Mesenteric fat pad (tissue), 1 donor: ENCODE measurements at regions not wholly inside any gene's neighbourhood (a gene's known extent, or its start where the extent isn't known, plus 50 kb on each side); places are given as distances from the start of the nearest gene placed in this dataset.

Experiments
- DNase-seq: peaks from one replicate; pipeline ENCODE4 v3.0.0-alpha.2; 2020; ENCODE audit warnings: low spot score
- donor health status: DM: yes; HTN: yes; CAD: no.

- DNase-seq: peak; percentile 89
Observed at GRCh38 chr3:72245183-72245811, 460.3 kb upstream of the PROK2 start.

GRCh38 chr3:72244396-72244795, 459.4 kb upstream of the PROK2 start:
- DNase-seq: peak; percentile 69

- DNase-seq: peak; percentile 26
Observed at GRCh38 chr3:72242326-72242725, 457.4 kb upstream of the PROK2 start.

- no peak for DNase-seq
Observed at GRCh38 chr3:72241525-72241924, 456.6 kb upstream of the PROK2 start.

- peak; percentile 0 for DNase-seq
Observed at GRCh38 chr3:72240531-72240930, 455.6 kb upstream of the PROK2 start.

- no peak for DNase-seq
Observed at GRCh38 chr3:72238801-72239200, 453.9 kb upstream of the PROK2 start.

- DNase-seq: peak; percentile 67
Observed at GRCh38 chr3:72238010-72238691, 453.2 kb upstream of the PROK2 start.

GRCh38 chr3:72237679-72238009, 452.7 kb upstream of the PROK2 start:
- peak; percentile 20 for DNase-seq

GRCh38 chr3:72234391-72234790, 449.4 kb upstream of the PROK2 start:
- no peak for DNase-seq

GRCh38 chr3:72233571-72233970, 448.6 kb upstream of the PROK2 start:
- DNase-seq: no peak

- DNase-seq: no peak
Observed at GRCh38 chr3:72232777-72233176, 447.8 kb upstream of the PROK2 start.

GRCh38 chr3:72232331-72232730, 447.4 kb upstream of the PROK2 start:
- DNase-seq: no peak

GRCh38 chr3:72231439-72232196, 446.7 kb upstream of the PROK2 start:
- DNase-seq: no peak

GRCh38 chr3:72230774-72231379, 445.9 kb upstream of the PROK2 start:
- no peak for DNase-seq

- DNase-seq: no peak
Observed at GRCh38 chr3:72229952-72230351, 445.0 kb upstream of the PROK2 start.

GRCh38 chr3:72227486-72228070, 442.6 kb upstream of the PROK2 start:
- DNase-seq: no peak

GRCh38 chr3:72224804-72225509, 440.0 kb upstream of the PROK2 start:
- no peak for DNase-seq

GRCh38 chr3:72223628-72224027, 438.7 kb upstream of the PROK2 start:
- DNase-seq: no peak

GRCh38 chr3:72223116-72223515, 438.2 kb upstream of the PROK2 start:
- DNase-seq: no peak

GRCh38 chr3:72222410-72222809, 437.5 kb upstream of the PROK2 start:
- DNase-seq: no peak

GRCh38 chr3:72220946-72221345, 436.0 kb upstream of the PROK2 start:
- DNase-seq: no peak
